ENCODE measurements at regions not wholly inside any gene's neighbourhood (a gene's known extent, or its start where the extent isn't known, plus 50 kb on each side); places are given as distances from the start of the nearest gene placed in this dataset.

GRCh38 chr3:180543877-180544276 is 58.1 kb upstream of the TTC14 start:
- no peak for DNase-seq (ENCODE audit: low spot score)

GRCh38 chr3:180546863-180547262 is 55.1 kb upstream of the TTC14 start:
- no peak for DNase-seq (ENCODE audit: low spot score)

GRCh38 chr3:180548050-180548449 is 53.9 kb upstream of the TTC14 start:
- no peak for DNase-seq (ENCODE audit: low spot score)
